ENCODE measurements at regions not wholly inside any gene's neighbourhood (a gene's known extent, or its start where the extent isn't known, plus 50 kb on each side); places are given as distances from the start of the nearest gene placed in this dataset.

GRCh38 chr1:60290393-60290792, 216.8 kb upstream of the C1orf87 start:
- no peak for TF ChIP-seq POLR2A (IDR thresholded peaks at IDR 0.05; ENCODE audit: borderline replicate concordance, extremely low read depth, insufficient read depth, insufficient read length)
- TF ChIP-seq CTCF (IDR thresholded peaks at IDR 0.05 in 2 of 3, conservative IDR thresholded peaks at IDR 0.05 in 1 of 3; ENCODE audit: borderline replicate concordance in 1 of 3, insufficient read depth in 1 of 3, low read depth in 2 of 3, low read length in 2 of 3) = no peak
- no peak for TF ChIP-seq YY1 (IDR thresholded peaks at IDR 0.05; ENCODE audit: extremely low read depth, insufficient replicate concordance, low read depth, low read length)
- no peak for TF ChIP-seq POLR2AphosphoS5 (IDR thresholded peaks at IDR 0.05; ENCODE audit: low read depth, low read length)
- no peak for TF ChIP-seq ZNF274 (IDR thresholded peaks at IDR 0.05; ENCODE audit: low read depth, low read length)
- TF ChIP-seq REST (IDR thresholded peaks at IDR 0.05; ENCODE audit: low read depth) = no peak
- no peak for TF ChIP-seq CEBPB (IDR thresholded peaks at IDR 0.05; ENCODE audit: low read depth)
- TF ChIP-seq EZH2 (IDR thresholded peaks at IDR 0.05) = no peak
- TF ChIP-seq RAD21 (IDR thresholded peaks at IDR 0.05; ENCODE audit: low read depth) = no peak
- no peak for TF ChIP-seq EGR1 (IDR thresholded peaks at IDR 0.05; ENCODE audit: low read depth)
- no peak for TF ChIP-seq SIN3A (IDR thresholded peaks at IDR 0.05; ENCODE audit: low read depth)
- no peak for TF ChIP-seq ZFX (IDR thresholded peaks at IDR 0.05)

All from HCT116 (cell line).